ENCODE measurements at regions not wholly inside any gene's neighbourhood (a gene's known extent, or its start where the extent isn't known, plus 50 kb on each side); places are given as distances from the start of the nearest gene placed in this dataset.

- WGBS, 2 experiments: 93 to 94% methylated on average over 12 of the region's 12 CpGs
- H3K4me3 ChIP-seq (ENCODE audit: insufficient read depth, low read depth, low read length): no peak overlapping the region
- no peak overlapping the region for H3K27ac ChIP-seq (ENCODE audit: insufficient read depth, low read depth, low read length, poor library complexity, severe bottlenecking)
- peaks cover 56% of the 10 kb centered on the region for H3K4me1 ChIP-seq (ENCODE audit: control insufficient read depth, insufficient read depth, low read length)
- peaks cover 74% of the 10 kb centered on the region for H3K27me3 ChIP-seq (ENCODE audit: control insufficient read depth, insufficient read depth, low read length, poor library complexity, severe bottlenecking)
- no peaks in the 10 kb centered on the region for H3K9me3 ChIP-seq (ENCODE audit: control insufficient read depth, low read length)
- H3K36me3 ChIP-seq (ENCODE audit: control insufficient read depth, insufficient read depth, low read length): no peaks in the 10 kb centered on the region
These were observed 66.5 kb downstream of the ADRA2C start for GRCh38 chr4:3832536-3833220.

- Histone ChIP-seq H3K27me3 (ENCODE audit: control insufficient read depth, insufficient read depth, low read length, poor library complexity, severe bottlenecking) (peaks cover 66% of the 10 kb centered on the region), H3K4me1 (ENCODE audit: control insufficient read depth, insufficient read depth, low read length) (peaks cover 50% of the 10 kb centered on the region), H3K9me3 (ENCODE audit: control insufficient read depth, low read length) (no peaks in the 10 kb centered on the region), H3K4me3 (ENCODE audit: insufficient read depth, low read depth, low read length) (no peak overlapping the region), H3K27ac (ENCODE audit: insufficient read depth, low read depth, low read length, poor library complexity, severe bottlenecking) (no peak overlapping the region), H3K36me3 (ENCODE audit: control insufficient read depth, insufficient read depth, low read length) (no peaks in the 10 kb centered on the region)
- 94 to 96% methylated on average over 18 of the region's 18 CpGs for WGBS, 2 experiments
These were observed 67.3 kb downstream of the ADRA2C start for GRCh38 chr4:3833326-3833989.

GRCh38 chr4:3834186-3834662, 68.0 kb downstream of the ADRA2C start:
- Histone ChIP-seq H3K4me3 (ENCODE audit: insufficient read depth, low read depth, low read length) (no peak overlapping the region), H3K27me3 (ENCODE audit: control insufficient read depth, insufficient read depth, low read length, poor library complexity, severe bottlenecking) (peaks cover 59% of the 10 kb centered on the region), H3K27ac (ENCODE audit: insufficient read depth, low read depth, low read length, poor library complexity, severe bottlenecking) (no peak overlapping the region), H3K36me3 (ENCODE audit: control insufficient read depth, insufficient read depth, low read length) (no peaks in the 10 kb centered on the region), H3K4me1 (ENCODE audit: control insufficient read depth, insufficient read depth, low read length) (peaks cover 45% of the 10 kb centered on the region), H3K9me3 (ENCODE audit: control insufficient read depth, low read length) (no peaks in the 10 kb centered on the region)
- 65 to 70% methylated on average over 15 of the region's 15 CpGs for WGBS, 2 experiments

GRCh38 chr4:3834663-3835521, 68.7 kb downstream of the ADRA2C start:
- 60 to 65% methylated on average over 18 of the region's 18 CpGs for WGBS, 2 experiments
- no peak overlapping the region for H3K4me3 ChIP-seq (ENCODE audit: insufficient read depth, low read depth, low read length)
- H3K36me3 ChIP-seq (ENCODE audit: control insufficient read depth, insufficient read depth, low read length): no peaks in the 10 kb centered on the region
- H3K4me1 ChIP-seq (ENCODE audit: control insufficient read depth, insufficient read depth, low read length): peaks cover 39% of the 10 kb centered on the region
- H3K27me3 ChIP-seq (ENCODE audit: control insufficient read depth, insufficient read depth, low read length, poor library complexity, severe bottlenecking): peaks cover 53% of the 10 kb centered on the region
- H3K27ac ChIP-seq (ENCODE audit: insufficient read depth, low read depth, low read length, poor library complexity, severe bottlenecking): no peak overlapping the region
- H3K9me3 ChIP-seq (ENCODE audit: control insufficient read depth, low read length): no peaks in the 10 kb centered on the region

- WGBS, 2 experiments: 25 to 26% methylated on average over 22 of the region's 22 CpGs
- Histone ChIP-seq H3K27me3 (ENCODE audit: control insufficient read depth, insufficient read depth, low read length, poor library complexity, severe bottlenecking) (peaks cover 49% of the 10 kb centered on the region), H3K27ac (ENCODE audit: insufficient read depth, low read depth, low read length, poor library complexity, severe bottlenecking) (peak overlapping the region; percentile 51), H3K4me3 (ENCODE audit: insufficient read depth, low read depth, low read length) (no peak overlapping the region), H3K9me3 (ENCODE audit: control insufficient read depth, low read length) (no peaks in the 10 kb centered on the region), H3K4me1 (ENCODE audit: control insufficient read depth, insufficient read depth, low read length) (peaks cover 30% of the 10 kb centered on the region), H3K36me3 (ENCODE audit: control insufficient read depth, insufficient read depth, low read length) (no peaks in the 10 kb centered on the region)
These were observed 69.6 kb downstream of the ADRA2C start for GRCh38 chr4:3835527-3836405.

GRCh38 chr4:3836406-3836755, 70.2 kb downstream of the ADRA2C start:
- Histone ChIP-seq H3K4me1 (ENCODE audit: control insufficient read depth, insufficient read depth, low read length) (peaks cover 25% of the 10 kb centered on the region), H3K27me3 (ENCODE audit: control insufficient read depth, insufficient read depth, low read length, poor library complexity, severe bottlenecking) (peaks cover 44% of the 10 kb centered on the region), H3K36me3 (ENCODE audit: control insufficient read depth, insufficient read depth, low read length) (no peaks in the 10 kb centered on the region), H3K9me3 (ENCODE audit: control insufficient read depth, low read length) (no peaks in the 10 kb centered on the region), H3K27ac (ENCODE audit: insufficient read depth, low read depth, low read length, poor library complexity, severe bottlenecking) (peak overlapping the region; percentile 51), H3K4me3 (ENCODE audit: insufficient read depth, low read depth, low read length) (no peak overlapping the region)
- WGBS, 2 experiments: 32% methylated on average over 10 of the region's 10 CpGs

- WGBS, 2 experiments: 54% methylated on average over 14 of the region's 14 CpGs
These were observed 70.8 kb downstream of the ADRA2C start for GRCh38 chr4:3836756-3837601.

GRCh38 chr4:3838437-3839380, 72.5 kb downstream of the ADRA2C start:
- Histone ChIP-seq H3K27ac (ENCODE audit: insufficient read depth, low read depth, low read length, poor library complexity, severe bottlenecking) (no peak overlapping the region), H3K4me1 (ENCODE audit: control insufficient read depth, insufficient read depth, low read length) (peaks cover 23% of the 10 kb centered on the region), H3K36me3 (ENCODE audit: control insufficient read depth, insufficient read depth, low read length) (no peaks in the 10 kb centered on the region), H3K9me3 (ENCODE audit: control insufficient read depth, low read length) (no peaks in the 10 kb centered on the region), H3K4me3 (ENCODE audit: insufficient read depth, low read depth, low read length) (no peak overlapping the region), H3K27me3 (ENCODE audit: control insufficient read depth, insufficient read depth, low read length, poor library complexity, severe bottlenecking) (peaks cover 21% of the 10 kb centered on the region)
- WGBS, 2 experiments: 93 to 94% methylated on average over 6 of the region's 6 CpGs

More at GRCh38 chr4:3836756-3837601, 70.8 kb downstream of the ADRA2C start:
- no peaks in the 10 kb centered on the region for H3K36me3 ChIP-seq (ENCODE audit: control insufficient read depth, insufficient read depth, low read length)
- no peak overlapping the region for H3K27ac ChIP-seq (ENCODE audit: insufficient read depth, low read depth, low read length, poor library complexity, severe bottlenecking)
- H3K27me3 ChIP-seq (ENCODE audit: control insufficient read depth, insufficient read depth, low read length, poor library complexity, severe bottlenecking): peaks cover 38% of the 10 kb centered on the region
- H3K9me3 ChIP-seq (ENCODE audit: control insufficient read depth, low read length): no peaks in the 10 kb centered on the region
- H3K4me1 ChIP-seq (ENCODE audit: control insufficient read depth, insufficient read depth, low read length): peaks cover 21% of the 10 kb centered on the region
- no peak overlapping the region for H3K4me3 ChIP-seq (ENCODE audit: insufficient read depth, low read depth, low read length)

Data from ectodermal cell (in vitro differentiated cells).